Peyer's patch (tissue), 4 donors: ENCODE measurements at regions not wholly inside any gene's neighbourhood (a gene's known extent, or its start where the extent isn't known, plus 50 kb on each side); places are given as distances from the start of the nearest gene placed in this dataset.

Experiments
- DNase-seq, 3 donors: peaks; one replicate each; pipeline ENCODE4 v3.0.0-alpha.2; 2017 to 2019
- H3K27ac ChIP-seq, 4 donors: fragments of 200-600 bp; sonication (generic); one replicate each; pipeline ENCODE4 v1.5.1; 2016 to 2019
- H3K27me3 ChIP-seq, 2 donors: fragments of 200-600 bp; sonication (generic); one replicate each; pipeline ENCODE4 v1.5.1; 2019
- H3K36me3 ChIP-seq, 3 donors: fragments of 200-600 bp; sonication (generic); one replicate each; pipeline ENCODE4 v1.5.1; 2016 to 2019
- H3K4me1 ChIP-seq, 4 donors: fragments of 200-600 bp; sonication (generic); one replicate each; pipeline ENCODE4 v1.5.1; 2016 to 2019
- H3K4me3 ChIP-seq, 4 donors: fragments of 200-600 bp; sonication (generic); 1 replicate in 3 of 4; 2 replicates in 1 of 4; pipeline ENCODE4 v1.5.1; 2016 to 2019; ENCODE audit warnings: mild to moderate bottlenecking in 1 of 4
- H3K9me3 ChIP-seq, 4 donors: fragments of 200-600 bp; sonication (generic); one replicate each; pipeline ENCODE4 v1.5.1; 2016 to 2019; ENCODE audit warnings: mild to moderate bottlenecking in 1 of 4
- CTCF ChIP-seq, 6 experiments: fragments of 450-650 bp in 4 of 6; fragments of 200-600 bp in 2 of 6; sonication (generic) in 1 of 6; IDR thresholded peaks; one replicate each; pipeline ENCODE4 v1.5.1; 2017 to 2019; ENCODE audit warnings: antibody characterized with exemption in 6 of 6, mild to moderate bottlenecking in 3 of 6, moderate library complexity in 1 of 6
- POLR2A ChIP-seq, 2 donors: fragments of 450-650 bp; IDR thresholded peaks; one replicate each; pipeline ENCODE4 v1.5.1; 2017; ENCODE audit warnings: antibody characterized with exemption in 2 of 2, mild to moderate bottlenecking in 2 of 2, moderate library complexity in 2 of 2

DNA sequence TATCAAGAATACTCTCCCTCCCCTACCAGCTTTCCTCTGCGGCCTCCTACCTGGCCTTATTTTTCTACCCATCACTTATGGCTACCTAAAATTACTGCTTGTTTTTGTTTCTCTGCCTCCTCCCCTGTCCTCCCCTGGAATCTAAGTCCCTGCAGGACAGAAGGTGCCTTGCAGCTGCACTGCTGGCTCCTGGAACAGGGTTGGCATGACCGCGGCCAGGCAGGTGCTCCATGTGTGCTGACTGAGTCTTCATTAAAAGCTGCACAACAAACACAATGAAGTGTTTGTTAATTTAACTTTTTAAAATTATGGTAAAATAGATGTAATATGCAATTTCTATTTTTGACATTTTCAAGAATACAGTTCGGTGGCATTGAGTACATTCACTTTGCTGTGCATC is 171.9 kb upstream of the FHL2 start:
- H3K36me3 ChIP-seq, result no peaks in the 10 kb centered on the region
- DNase-seq, result peak in 1 of 3 donors; percentile 8
- H3K4me3 ChIP-seq, result no peak overlapping the region
- TF ChIP-seq CTCF (IDR thresholded peaks at IDR 0.05) (no peak), POLR2A (IDR thresholded peaks at IDR 0.05) (no peak)
- peaks cover 0 to 21% (median 0%) of the 10 kb centered on the region in 4 donors for H3K4me1 ChIP-seq
- H3K27me3 ChIP-seq, result no peaks in the 10 kb centered on the region
- no peak overlapping the region for H3K27ac ChIP-seq
- no peaks in the 10 kb centered on the region for H3K9me3 ChIP-seq

DNA sequence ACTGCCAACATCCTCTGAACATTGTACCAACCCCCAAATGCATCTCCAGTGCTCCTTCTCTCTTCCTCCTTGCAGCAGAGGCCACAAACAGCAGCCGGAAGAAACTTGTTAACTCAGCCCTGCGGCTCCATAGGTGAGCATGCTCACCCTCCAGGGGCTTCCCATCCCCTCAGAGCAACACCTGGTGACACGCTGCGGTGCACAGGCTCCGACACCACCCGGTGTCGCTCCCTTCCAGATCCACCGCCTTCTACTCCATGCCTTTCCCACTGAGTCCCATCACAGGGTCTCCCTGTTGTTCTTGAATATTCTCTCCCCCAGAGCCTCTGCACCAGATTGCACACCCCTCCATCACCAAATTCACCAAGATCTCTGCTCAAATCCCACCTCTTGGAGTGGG is 171.5 kb upstream of the FHL2 start:
- Histone ChIP-seq H3K9me3 (no peaks in the 10 kb centered on the region), H3K4me3 (no peak overlapping the region), H3K4me1 (peaks cover 0 to 17% (median 0%) of the 10 kb centered on the region in 4 donors)

DNA sequence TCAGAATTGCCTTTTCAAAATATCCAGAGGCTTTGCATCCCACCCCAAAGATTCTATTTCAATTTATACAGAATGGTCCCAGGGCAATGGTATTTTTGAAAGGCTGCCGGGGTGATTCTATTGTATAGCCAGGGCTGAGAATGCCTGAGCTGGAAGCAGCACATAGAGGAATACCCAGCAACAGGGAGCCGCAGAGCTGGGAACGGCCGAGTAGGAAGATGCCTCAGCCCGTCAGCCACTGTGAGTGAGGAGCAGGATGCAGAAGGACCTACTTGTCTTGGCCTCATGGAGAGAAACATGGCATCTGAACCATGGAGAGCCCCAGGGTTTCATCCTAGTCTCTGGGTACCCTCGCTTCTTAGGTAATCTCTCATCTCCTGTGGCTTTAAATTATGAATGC is 170.8 kb upstream of the FHL2 start:
- peak in 1 of 3 donors; percentile 35 for DNase-seq
- H3K27me3 ChIP-seq, result no peaks in the 10 kb centered on the region
- no peaks in the 10 kb centered on the region for H3K36me3 ChIP-seq
- peaks cover 0 to 17% (median 0%) of the 10 kb centered on the region in 4 donors for H3K4me1 ChIP-seq
- TF ChIP-seq POLR2A (IDR thresholded peaks at IDR 0.05) (no peak), CTCF (IDR thresholded peaks at IDR 0.05) (no peak)
- H3K27ac ChIP-seq, result no peak overlapping the region
- no peak overlapping the region for H3K4me3 ChIP-seq
- no peaks in the 10 kb centered on the region for H3K9me3 ChIP-seq

More for the DNA sequence above, 171.5 kb upstream of the FHL2 start:
- DNase-seq, result peak in 1 of 3 donors; percentile 17
- H3K27ac ChIP-seq, result no peak overlapping the region
- H3K36me3 ChIP-seq, result no peaks in the 10 kb centered on the region
- TF ChIP-seq CTCF (IDR thresholded peaks at IDR 0.05) (no peak), POLR2A (IDR thresholded peaks at IDR 0.05) (no peak)
- H3K27me3 ChIP-seq, result no peaks in the 10 kb centered on the region

DNA sequence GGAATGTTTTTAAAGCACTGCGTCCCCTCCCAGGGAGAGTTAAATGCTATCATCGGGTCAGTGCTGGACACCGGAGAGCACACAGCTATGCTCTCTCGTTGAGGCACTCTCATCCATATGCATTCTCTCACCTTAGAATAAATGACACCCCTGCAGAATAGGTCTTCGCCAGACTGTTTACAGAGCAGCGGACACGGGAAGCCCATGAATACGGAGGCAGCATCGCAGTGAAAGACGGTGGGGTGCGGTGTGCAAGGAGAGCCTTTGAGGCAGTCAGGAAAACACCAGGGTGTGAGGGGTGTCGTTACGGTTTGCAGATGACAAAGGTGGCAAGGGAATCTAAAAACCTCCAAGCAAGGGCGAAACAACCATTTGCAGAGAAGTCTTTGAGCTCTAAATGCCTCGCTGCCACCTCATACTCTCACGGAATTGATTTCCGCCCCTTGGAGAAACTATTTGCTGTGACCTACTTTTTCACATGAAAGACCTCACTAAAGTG is 169.2 kb upstream of the FHL2 start:
- peaks cover 0 to 6% (median 0%) of the 10 kb centered on the region in 4 donors for H3K4me1 ChIP-seq
- H3K4me3 ChIP-seq, result no peak overlapping the region
- H3K36me3 ChIP-seq, result no peaks in the 10 kb centered on the region
- H3K9me3 ChIP-seq, result no peaks in the 10 kb centered on the region
- H3K27me3 ChIP-seq, result no peaks in the 10 kb centered on the region
- H3K27ac ChIP-seq, result no peak overlapping the region
- DNase-seq, result peak in 1 of 3 donors; percentile 34
- TF ChIP-seq CTCF (IDR thresholded peaks at IDR 0.05), result no peak
- no peak for TF ChIP-seq POLR2A (IDR thresholded peaks at IDR 0.05)

DNA sequence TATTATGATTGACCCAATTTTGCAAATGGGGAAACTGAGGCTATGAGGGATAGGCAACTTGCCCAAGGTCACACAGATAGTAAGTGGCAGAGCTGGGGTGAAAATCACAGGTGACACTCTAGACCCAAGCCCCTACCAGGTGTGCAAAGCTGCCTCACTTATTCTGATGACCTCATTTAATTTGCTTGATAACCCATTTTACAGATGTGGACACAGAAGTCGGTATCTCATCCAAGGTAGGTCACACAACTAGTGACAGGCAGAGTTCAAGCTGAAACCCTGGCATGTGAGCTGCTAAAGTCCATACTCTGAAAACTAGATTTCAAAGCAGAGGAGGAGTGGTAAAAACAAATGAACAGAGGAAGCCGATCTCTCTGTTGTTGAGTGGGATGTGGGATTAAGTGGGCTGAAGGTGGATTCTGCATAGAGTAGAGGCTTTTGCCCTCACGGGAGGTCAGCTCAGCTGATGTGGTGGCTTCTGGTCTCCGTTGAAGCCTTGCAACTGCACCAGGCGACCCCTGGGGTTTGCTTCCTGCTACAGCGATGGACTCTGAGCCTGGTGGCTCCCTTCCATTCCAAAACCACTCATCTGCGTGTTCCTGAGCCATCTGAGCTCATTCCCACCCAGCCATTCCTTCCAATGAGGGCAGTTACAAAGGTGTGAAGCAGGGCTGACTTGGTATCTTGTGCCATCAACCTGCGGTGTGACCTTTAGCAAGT is 164.3 kb upstream of the FHL2 start:
- Histone ChIP-seq H3K27me3 (no peaks in the 10 kb centered on the region), H3K4me3 (no peak overlapping the region), H3K9me3 (no peaks in the 10 kb centered on the region), H3K36me3 (no peaks in the 10 kb centered on the region), H3K27ac (no peak overlapping the region), H3K4me1 (no peaks in the 10 kb centered on the region)
- no peak for TF ChIP-seq POLR2A (IDR thresholded peaks at IDR 0.05)
- TF ChIP-seq CTCF (IDR thresholded peaks at IDR 0.05), result no peak
- DNase-seq, result peak in 1 of 3 donors; percentile 25
